Nephron (organoid): ENCODE measurements at regions not wholly inside any gene's neighbourhood (a gene's known extent, or its start where the extent isn't known, plus 50 kb on each side); places are given as distances from the start of the nearest gene placed in this dataset.

Source experiments
- H3K27ac Mint-ChIP-seq, 3 experiments: 2 replicates each; pipeline ENCODE4 v1.8.0; 2020; ENCODE audit warnings: mixed read lengths in 3 of 3, mild to moderate bottlenecking in 2 of 3, moderate library complexity in 1 of 3
- H3K27me3 Mint-ChIP-seq: 2 replicates; pipeline ENCODE4 v1.8.0; 2021; ENCODE audit warnings: low read depth, mild to moderate bottlenecking, moderate library complexity, mixed read lengths
- H3K36me3 Mint-ChIP-seq: 2 replicates; pipeline ENCODE4 v1.8.0; 2020; ENCODE audit warnings: low read depth, mixed read lengths
- H3K4me1 Mint-ChIP-seq: 2 replicates; pipeline ENCODE4 v1.8.0; 2020; ENCODE audit warnings: mixed read lengths
- H3K4me3 Mint-ChIP-seq, 3 experiments: 2 replicates each; pipeline ENCODE4 v1.8.0; 2020; ENCODE audit warnings: mild to moderate bottlenecking in 3 of 3, mixed read lengths in 3 of 3, moderate library complexity in 2 of 3
- H3K9me3 Mint-ChIP-seq: 2 replicates; pipeline ENCODE4 v1.8.0; 2020; ENCODE audit warnings: mixed read lengths
- CTCF ChIP-seq, 3 experiments: fragments of 200-600 bp; sonication (generic); IDR thresholded peaks; one replicate each; pipeline ENCODE4 v1.5.0; 2021; ENCODE audit warnings: antibody characterized with exemption in 3 of 3; ENCODE audit not compliant: unreplicated experiment in 3 of 3

GRCh38 chr5:118279540-118280294 is 708.6 kb downstream of the DTWD2 start:
- no peak for TF ChIP-seq CTCF (IDR thresholded peaks at IDR 0.05; ENCODE audit: unreplicated experiment in 3 of 3)
- peaks cover 3% of the 10 kb centered on the region for H3K9me3 Mint-ChIP-seq
- peaks cover 14% of the 10 kb centered on the region for H3K4me1 Mint-ChIP-seq
- H3K4me3 Mint-ChIP-seq: no peak overlapping the region
- H3K36me3 Mint-ChIP-seq: no peaks in the 10 kb centered on the region
- no peak overlapping the region for H3K27ac Mint-ChIP-seq
- no peaks in the 10 kb centered on the region for H3K27me3 Mint-ChIP-seq

- Mint-ChIP-seq H3K27me3 (no peaks in the 10 kb centered on the region), H3K4me1 (peaks cover 18% of the 10 kb centered on the region), H3K36me3 (peaks cover 3% of the 10 kb centered on the region), H3K9me3 (peaks cover 5% of the 10 kb centered on the region), H3K27ac (peak overlapping the region in 2 of 3 experiments; percentile 76 to 86), H3K4me3 (no peak overlapping the region)
- no peak for TF ChIP-seq CTCF (IDR thresholded peaks at IDR 0.05; ENCODE audit: unreplicated experiment in 3 of 3)
Observed at GRCh38 chr5:118270526-118270925, 717.8 kb downstream of the DTWD2 start.

- H3K4me3 Mint-ChIP-seq: no peak overlapping the region
- H3K27ac Mint-ChIP-seq: no peak overlapping the region
- TF ChIP-seq CTCF (IDR thresholded peaks at IDR 0.05; ENCODE audit: unreplicated experiment in 3 of 3): no peak
- H3K9me3 Mint-ChIP-seq: peaks cover 2% of the 10 kb centered on the region
- no peaks in the 10 kb centered on the region for H3K27me3 Mint-ChIP-seq
- no peaks in the 10 kb centered on the region for H3K36me3 Mint-ChIP-seq
- H3K4me1 Mint-ChIP-seq: peaks cover 24% of the 10 kb centered on the region
Observed at GRCh38 chr5:118258223-118258622, 730.1 kb downstream of the DTWD2 start.

GRCh38 chr5:118257066-118257465 is 731.3 kb downstream of the DTWD2 start:
- H3K4me1 Mint-ChIP-seq: peaks cover 24% of the 10 kb centered on the region
- no peak overlapping the region for H3K4me3 Mint-ChIP-seq
- no peak for TF ChIP-seq CTCF (IDR thresholded peaks at IDR 0.05; ENCODE audit: unreplicated experiment in 3 of 3)
- H3K27ac Mint-ChIP-seq: peak overlapping the region in 1 of 3 experiments; percentile 38
- no peaks in the 10 kb centered on the region for H3K36me3 Mint-ChIP-seq
- H3K9me3 Mint-ChIP-seq: peaks cover 6% of the 10 kb centered on the region
- H3K27me3 Mint-ChIP-seq: no peaks in the 10 kb centered on the region

- peaks cover 4% of the 10 kb centered on the region for H3K36me3 Mint-ChIP-seq
- TF ChIP-seq CTCF (IDR thresholded peaks at IDR 0.05; ENCODE audit: unreplicated experiment in 3 of 3): no peak
- H3K27ac Mint-ChIP-seq: peak overlapping the region in 1 of 3 experiments; percentile 51
- peaks cover 24% of the 10 kb centered on the region for H3K4me1 Mint-ChIP-seq
- H3K9me3 Mint-ChIP-seq: peaks cover 37% of the 10 kb centered on the region
- H3K4me3 Mint-ChIP-seq: no peak overlapping the region
- no peaks in the 10 kb centered on the region for H3K27me3 Mint-ChIP-seq
Observed at GRCh38 chr5:118253225-118254061, 734.9 kb downstream of the DTWD2 start.
